Activated T-cell treated with anti-CD3 and anti-CD28 coated beads for 24 hours (primary cell): ENCODE measurements at regions not wholly inside any gene's neighbourhood (a gene's known extent, or its start where the extent isn't known, plus 50 kb on each side); places are given as distances from the start of the nearest gene placed in this dataset.

Experiments
- DNase-seq: peaks from one replicate; pipeline ENCODE4 v3.0.0-alpha.2; 2020; ENCODE audit warnings: low read depth

DNA sequence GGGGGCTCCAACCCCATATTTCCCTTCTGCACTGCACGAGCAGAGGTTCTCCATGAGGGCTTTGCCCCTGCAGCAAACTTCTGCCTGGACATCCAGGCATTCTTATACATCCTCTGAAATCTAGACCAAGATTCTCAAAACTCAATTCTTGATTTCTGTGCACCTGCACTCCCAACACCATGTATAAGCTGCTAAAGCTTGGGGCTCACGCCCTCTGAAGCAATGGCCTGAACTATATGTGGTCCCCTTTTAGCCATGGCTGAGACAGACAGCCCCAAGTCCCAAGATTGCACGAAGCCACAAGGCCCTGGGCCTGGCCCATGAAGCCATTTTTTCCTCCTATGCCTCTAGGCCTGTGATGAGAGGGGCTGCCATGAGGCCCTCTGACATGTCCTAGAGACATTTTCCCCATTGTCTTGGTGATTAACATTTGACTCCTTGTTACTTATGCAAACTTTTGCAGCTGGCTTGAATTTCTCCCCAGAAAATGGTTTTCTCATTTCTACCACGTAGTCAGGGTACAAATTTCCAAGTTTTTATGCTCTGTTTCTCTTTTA is 468.0 kb upstream of the SLIT2 start:
- DNase-seq, result no peak

DNA sequence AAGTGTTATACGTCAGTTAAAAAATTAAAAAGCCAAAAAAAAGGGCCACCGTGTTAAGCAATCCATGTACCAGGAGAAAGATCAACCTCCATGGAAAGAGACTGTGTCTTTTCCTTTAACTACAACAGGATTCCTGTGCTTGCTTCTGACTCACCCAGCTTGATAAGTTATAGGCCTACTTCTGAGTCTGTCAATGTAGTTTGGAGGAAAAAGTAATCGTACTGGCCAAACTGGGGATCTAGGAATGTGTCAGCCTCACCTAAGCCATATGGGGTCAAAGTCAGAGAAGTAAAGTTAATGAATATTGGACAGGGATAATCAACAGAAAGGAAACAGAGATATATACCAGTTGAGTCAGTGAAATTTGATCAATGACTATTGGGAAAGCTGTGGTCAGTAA is 470.8 kb upstream of the SLIT2 start:
- DNase-seq, result no peak

DNA sequence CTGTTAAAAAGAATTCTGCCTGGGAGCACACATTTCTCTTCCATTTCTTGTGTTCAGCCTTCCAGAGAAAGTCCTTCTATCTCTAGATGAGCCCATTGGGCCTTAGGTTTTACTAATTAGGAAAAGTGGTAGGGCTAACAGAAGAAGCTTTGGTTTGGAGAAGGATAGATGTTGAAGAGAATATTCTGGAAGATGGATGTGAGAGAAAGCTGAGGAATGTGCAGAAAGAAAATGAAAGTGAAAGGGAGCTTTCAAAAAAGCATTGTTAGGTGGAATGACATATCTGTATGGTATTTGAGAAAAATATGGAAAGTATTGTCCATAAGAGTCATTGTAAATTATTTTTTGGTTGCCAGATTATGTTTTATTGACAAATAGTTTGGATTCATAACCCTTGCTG is 474.8 kb upstream of the SLIT2 start:
- DNase-seq, result no peak

DNA sequence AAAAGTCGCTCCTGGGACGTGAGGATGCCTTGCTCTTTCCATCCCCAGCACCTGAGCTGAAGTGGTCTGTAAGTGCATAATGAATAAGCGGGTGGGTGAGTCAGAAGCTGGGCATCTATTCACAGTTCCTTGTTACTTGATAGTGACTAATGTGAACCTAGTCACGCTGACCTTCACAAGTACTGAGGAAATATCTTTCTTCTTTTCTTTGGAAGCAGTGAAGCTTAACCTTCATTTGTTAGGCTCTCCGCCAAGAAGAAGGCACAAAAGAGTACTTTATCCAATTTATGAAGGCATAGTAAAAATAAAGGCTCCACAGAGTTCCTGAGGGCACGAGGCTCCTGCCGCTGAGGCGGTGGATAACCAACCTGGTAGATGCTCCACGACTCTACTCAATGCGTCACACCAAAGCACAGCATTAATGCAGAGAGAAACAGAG is 475.7 kb upstream of the SLIT2 start:
- no peak for DNase-seq

DNA sequence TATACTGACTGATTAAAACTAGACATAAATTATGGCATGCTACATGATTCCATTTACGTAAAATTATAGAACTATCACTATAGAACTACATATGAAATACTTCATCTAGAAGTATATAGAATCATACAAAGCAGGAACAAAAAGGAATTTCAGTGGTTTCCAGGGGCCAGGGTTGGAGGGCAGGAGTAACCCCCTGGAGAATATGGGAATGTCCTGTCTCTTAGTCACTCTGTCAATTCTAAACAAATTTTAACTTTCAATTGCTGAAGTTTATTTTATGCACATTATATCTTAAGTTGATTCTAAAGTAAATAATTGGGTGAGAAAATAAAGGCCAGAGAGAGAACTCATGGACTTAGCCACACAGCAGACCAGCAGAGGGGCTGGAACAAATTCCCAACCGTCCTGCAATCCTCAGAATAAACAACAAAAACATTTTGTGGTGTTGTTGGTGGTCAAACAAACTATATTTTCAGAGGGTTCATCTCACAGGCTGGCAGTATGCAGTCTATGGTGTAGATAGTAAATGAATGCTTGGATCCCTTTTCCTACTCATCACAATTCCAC is 476.9 kb upstream of the SLIT2 start:
- no peak for DNase-seq

DNA sequence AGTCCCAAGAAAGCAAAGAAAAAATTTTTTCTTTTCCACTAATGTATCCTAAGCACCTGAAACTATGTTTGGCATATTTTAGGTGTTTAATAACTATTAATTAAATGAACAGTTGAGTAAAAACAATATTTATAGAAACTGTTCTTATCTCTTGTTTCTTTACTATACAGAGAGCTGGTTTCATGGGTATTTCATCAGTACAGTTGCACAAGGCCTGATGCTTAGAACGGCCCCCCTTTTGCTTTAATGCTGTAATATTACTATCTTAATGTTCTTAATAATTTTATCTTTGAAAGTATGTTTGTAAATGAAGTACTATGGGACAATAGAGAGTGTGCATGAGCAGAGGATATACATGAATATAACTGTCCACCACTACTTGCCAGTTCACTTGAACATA is 479.1 kb upstream of the SLIT2 start:
- no peak for DNase-seq

DNA sequence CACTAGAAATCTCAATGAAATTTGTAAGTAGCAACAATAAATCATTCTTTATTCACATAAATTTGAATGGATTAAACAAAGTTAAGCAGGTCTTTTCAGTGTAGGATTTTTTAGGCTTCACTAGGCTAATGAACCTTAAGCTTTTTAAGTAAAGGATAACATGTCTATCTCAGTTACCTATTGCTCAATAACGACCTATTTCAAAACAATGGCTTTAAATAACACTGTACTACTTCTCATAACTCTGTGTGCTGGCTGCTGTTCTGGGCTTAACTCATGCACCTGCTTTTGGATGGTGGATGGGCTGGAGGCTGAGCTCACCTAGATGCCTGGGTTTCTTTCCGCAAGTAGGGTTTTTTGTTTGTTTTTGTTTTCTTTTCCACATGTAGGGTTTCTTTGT is 495.0 kb upstream of the SLIT2 start:
- no peak for DNase-seq

DNA sequence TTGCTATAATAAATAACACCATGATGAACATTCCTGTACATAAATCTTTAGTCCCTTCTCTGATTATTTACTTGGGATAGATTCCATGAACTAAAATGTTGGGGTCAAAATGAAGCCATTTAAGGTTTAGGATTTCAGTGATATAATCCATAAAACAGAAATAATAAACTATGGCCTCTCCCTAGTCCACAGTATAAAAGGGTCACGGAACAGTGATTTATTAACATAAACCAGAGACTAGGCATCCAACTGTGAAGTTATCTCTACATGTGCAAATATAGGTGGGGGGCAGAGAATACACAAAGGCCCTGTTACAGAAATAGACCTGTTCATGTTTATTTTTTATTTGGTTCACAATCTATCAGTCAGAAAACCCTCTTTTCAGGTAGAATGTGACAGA is 499.1 kb upstream of the SLIT2 start:
- DNase-seq, result no peak

DNA sequence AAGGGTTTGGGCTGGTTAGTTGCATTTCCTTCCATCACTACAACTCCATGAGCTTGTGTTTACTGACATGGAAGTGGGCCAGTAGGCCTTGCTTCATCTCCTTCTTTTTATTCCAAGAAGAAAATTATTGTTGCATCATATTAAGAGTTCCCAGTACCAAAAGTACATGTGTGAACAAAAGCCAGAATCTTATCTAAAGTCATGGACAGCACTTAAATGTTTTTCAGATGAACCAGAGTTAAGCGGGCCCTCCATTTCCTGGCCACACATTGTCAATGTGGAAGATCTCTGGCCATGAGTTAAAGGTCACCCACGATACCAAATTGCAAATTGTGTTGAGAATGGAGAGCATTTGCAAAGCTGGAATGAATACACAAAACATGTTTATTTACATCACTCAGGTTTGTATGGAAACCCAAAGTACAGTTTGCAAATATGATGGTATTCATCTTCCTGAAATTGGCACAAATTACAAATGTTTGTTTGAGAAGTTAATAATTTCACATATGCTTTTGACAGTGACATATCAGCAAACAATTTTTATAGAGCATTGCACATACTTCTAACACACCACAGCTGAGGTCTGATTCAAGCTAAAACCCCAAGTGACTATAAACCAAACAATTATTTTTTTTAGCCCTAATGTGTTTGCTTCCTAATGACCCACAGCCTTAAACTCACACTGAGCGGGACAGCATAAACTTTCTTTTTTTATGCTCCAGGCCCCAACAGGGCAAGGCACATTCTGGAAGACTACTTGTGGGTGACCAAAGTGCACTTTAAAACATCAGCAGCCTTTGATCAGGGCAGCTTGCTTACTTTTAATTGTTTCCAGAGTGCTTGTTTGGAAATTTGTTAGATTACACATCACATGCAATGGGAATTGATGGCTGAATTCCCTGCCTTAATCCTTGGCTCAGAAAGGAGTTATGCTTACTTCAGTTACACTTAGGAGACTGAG is 502.9 kb upstream of the SLIT2 start:
- DNase-seq, result no peak

DNA sequence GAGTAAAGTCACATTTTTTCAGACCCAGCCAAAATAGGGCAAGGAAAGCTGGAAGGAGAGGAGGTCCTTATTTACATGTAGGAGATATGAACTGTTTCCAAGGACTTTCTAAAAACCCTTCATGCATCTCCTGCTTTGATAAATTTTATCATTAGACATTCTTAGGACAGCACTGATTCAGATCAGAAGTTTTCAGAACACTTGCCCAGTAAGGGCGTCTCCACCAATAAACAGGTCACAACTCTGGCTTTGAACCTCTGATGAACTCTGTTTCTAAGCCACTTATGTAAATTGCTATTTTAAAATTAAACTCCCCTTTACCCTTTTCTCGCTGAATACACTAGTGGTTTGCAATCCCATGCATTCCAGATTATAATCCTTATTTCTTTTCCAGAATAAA is 505.3 kb upstream of the SLIT2 start:
- DNase-seq, result no peak

DNA sequence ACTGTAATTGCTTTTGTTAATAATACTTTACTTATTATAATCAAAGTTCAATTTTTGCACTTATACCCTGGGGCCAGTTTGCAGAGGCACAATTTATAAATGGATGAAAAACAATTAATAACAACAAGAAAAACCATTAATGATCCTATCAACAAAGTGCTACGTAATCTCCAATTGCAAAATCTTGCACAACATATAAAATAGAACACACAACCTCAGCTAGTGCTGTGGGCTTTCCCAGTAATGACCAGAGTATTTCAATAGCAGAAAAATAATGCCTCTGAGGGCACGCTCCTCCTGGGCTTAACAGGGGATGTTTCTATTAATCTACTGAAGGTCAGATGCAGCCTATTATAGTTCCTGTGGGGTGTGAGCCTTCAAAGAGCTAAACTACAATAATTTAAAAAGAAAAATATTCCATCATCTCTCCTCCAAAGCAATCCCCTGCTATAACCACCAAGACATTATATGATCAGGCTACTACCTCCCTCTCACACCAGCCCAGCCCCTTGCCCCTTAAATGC is 508.5 kb upstream of the SLIT2 start:
- no peak for DNase-seq

DNA sequence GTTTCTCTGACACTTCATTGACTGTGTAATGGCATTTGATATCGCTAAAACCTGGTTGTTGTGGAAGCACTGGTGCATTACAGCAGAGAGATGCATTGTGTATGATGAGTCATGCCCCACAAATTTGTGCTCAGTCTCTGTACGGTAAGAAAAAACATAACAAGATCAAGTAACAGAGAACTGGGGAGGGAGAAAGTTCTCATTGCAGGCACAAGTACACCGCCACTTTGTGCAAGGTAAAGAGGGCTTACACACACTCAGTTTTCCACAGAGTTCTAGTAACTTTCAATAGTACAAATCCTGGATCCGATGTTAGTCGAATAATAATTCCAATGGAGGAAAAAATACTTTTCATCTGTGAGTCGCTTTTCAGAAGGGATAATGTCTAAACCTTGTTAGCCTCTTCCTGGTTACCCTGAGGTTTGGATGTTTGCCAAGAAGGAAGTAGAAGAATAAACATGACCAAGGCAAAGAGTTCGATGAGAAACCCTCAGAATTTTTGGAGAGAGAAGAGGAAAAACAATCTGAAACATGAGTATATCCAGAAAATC is 512.5 kb upstream of the SLIT2 start:
- DNase-seq, result no peak

DNA sequence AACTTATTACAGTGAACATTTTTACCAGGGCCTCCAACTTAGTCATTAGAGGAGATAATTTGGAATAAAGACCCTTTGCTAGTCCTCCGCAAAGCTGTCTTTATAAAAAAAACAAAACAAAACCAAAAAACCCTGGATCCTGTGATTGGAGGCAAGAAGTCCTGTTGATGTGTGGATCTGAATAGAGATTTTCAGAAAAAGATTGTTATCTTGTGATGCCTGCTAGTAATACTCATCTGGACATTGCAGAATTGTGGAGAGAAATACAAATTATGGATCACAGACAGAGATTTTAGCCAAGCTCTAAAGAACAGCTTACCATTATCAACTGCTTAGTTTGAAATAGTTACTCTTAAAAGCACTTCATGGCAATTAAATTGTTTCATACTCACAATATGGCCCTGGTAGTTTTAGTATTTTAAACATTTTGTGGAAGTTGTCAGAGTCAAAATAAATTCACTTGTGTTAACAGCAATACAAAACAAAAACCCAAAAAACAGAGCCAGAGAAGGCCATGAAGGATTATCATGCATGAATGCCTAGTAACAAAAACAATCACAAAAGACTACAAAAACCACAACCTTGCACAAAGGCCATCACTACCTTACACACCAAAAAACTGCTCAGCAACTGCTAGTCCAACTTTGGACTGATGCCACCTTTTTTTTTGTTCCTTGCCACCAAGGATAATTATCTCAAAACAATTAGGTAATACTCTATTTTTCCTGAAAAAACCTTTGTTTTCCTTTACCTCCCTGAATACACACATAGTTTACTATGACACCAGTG is 514.5 kb upstream of the SLIT2 start:
- DNase-seq, result no peak

DNA sequence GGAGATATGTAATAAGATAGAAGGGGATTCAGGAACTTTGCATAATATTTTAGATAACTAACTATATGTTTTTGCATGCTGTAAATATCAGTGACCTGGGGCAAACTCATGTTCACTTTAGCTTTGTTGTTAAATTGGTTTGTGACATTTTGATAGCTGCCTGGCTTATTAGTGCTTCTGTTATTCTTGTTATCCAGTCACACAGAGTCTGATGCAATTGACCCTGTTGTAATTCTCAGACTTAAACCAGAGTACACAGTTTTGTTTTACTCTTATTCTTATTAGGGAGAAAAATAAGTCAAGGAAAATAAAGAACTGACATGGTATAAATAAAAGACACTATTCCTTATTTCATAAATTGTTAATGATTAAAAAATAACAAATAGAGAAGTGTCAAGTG is 516.7 kb upstream of the SLIT2 start:
- DNase-seq, result no peak

DNA sequence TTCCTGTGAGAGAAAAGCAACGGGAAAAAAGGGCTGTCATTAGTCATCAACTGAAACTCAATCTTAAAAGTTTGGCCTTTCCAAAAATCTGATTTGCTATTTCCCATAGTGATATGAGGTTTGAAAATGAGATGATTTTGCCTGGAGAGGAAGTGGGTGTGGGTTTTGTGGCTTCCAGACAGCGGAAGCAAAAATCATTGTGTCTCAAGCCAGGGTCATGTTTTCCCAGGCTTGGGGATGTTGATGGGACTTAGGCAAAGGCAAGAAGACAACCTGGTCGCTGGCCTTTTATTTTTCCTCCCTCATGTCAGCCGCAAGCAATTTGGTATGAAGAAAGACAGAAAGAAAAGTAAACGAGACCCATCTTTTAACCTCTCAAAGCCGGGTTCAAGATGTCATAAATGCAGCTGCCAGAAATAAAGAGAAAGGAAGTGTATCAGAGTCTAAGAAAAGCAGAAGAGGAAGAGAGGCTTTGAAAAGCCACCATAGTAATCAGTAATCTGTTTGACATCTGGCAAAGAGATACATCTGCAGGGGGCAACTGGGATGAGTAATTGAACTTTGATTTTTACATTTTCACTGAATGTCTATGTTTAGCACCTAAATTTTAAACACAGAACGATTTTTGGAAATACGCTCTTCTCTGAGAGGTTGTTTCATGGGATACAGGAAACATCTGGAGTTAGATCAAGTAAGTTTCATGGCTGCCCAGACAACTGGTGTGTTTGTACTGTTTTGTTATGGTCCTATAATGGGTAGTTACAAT is 521.6 kb upstream of the SLIT2 start:
- DNase-seq, result no peak

DNA sequence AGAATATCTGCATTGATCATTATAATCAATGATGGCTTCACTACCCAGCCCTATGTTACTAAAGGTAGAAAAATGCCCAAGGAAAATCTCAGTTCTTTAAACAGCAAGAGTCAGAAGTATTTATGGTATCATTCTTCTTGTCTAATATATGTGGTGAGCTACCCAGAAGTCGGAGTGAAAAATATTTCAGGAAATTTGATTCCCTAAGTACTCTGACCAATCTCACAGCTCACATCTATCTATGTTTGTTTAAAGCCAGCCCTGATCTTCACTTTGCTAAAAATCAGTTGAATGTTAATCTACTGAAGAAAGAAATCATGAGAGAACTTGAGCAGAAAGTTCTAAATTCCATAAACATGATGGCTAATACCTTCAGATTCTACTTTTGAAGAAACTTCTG is 522.9 kb upstream of the SLIT2 start:
- no peak for DNase-seq

DNA sequence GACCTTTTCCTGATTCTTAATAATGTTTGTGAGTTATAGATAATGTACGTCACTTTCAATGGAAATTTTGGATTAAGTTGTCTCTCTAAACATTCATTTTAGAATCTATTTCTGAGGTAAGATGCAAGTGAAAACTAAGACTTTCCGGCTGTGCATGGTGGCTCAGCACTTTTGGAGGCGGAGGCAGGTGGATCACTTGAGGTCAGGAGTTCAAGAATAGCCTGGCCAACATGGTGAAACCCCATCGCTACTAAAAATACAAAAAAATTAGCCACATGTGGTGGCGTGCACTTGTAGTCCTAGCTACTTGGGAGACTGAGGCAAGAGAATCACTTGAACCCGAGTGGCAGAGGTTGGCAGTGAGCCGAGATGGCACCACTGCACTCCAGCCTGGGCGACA is 524.6 kb upstream of the SLIT2 start:
- DNase-seq, result no peak

DNA sequence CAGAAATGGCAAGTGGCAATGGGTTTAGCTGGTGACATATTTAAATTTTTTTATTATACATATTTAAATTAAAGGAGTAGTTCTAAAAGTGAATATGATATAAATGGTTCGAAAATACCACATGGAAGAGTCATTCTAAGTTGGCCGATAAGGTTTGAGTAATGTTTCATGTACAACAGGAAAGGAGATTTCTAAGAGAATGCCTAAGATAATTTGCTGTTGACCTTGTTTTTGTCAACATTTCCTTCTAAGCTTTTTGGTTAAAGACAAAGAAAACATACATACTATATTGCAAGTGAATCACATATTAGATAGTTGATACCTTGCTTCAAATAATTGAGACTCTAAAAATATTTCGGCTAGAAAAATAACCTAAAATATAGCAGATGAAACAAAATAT is 526.6 kb upstream of the SLIT2 start:
- DNase-seq, result no peak

DNA sequence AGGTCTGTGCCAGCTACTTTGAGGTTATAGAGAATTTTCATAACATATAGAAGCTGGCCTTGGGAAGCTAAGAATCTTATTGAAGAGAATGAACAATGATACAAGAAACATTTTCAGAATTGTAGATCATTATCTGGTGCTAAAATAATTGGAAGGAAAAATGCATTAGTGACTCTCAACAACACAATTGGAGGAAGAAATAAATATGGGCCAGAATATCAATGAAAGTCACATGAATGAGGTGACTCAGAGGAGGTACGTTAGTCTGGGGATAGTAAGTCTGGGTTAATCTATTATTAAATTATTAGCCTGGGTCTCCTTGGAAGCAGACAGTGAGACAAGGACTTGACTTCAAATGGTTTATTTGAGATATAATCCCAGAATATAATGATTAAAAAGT is 529.3 kb upstream of the SLIT2 start:
- no peak for DNase-seq

DNA sequence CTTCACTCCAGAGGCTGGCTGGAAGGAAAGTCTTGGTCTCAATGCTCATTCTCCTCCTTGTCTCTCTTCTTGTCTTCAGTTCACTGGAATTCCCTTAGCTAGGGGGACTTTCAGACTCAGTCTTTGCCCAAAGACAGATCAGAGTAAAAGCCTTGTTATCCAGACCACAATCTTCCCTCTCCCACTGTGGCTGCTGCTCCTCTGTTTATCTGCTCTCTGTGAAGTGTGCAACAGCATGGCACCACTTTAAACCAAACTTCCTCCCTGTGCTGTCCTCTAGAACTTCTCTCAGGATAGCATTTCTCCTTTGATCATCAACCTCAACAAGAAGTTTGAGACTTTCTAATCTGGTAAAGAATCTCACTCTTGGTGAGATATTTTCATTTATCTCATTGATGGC is 530.1 kb upstream of the SLIT2 start:
- no peak for DNase-seq

DNA sequence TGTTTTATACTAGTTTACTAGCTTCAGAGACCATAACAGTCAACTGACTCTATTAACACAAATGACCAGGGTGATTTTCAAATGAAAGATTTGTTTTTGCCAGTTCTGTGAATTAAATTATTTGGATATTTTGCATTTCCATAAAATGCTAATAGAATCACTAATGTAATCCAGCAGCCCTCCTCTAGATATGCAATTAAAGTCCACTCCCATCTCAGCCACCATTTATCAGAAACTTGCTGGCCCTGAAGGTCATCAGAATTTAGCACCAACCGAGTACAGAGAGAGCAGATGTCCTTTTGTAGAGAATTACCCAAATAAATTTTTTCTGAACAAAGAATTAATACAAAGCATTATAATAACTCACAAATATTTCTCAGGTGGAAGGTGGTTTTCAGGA is 531.1 kb upstream of the SLIT2 start:
- no peak for DNase-seq
